Effector memory CD8-positive, alpha-beta T cell (primary cell): ENCODE measurements at regions not wholly inside any gene's neighbourhood (a gene's known extent, or its start where the extent isn't known, plus 50 kb on each side); places are given as distances from the start of the nearest gene placed in this dataset.
A peak's percentile ranks its signal among the peaks of the same experiment; 100 is the strongest.

Experiments used
- ATAC-seq: fragments of 150-1000 bp; cut with Tn5 transposase; replicated peaks from 2 replicates; pipeline ENCODE4 v1.10.0; 2021; ENCODE audit warnings: mild to moderate bottlenecking, moderate library complexity
- DNase-seq, 3 experiments: peaks; one replicate each; pipeline ENCODE4 v3.0.0; 2021
- H3K27ac Mint-ChIP-seq, 2 donors: one replicate each; pipeline ENCODE4 v1.8.0; 2022; ENCODE audit warnings: mild to moderate bottlenecking in 2 of 2, mixed read lengths in 2 of 2, moderate library complexity in 2 of 2
- H3K27me3 Mint-ChIP-seq, 2 donors: one replicate each; pipeline ENCODE4 v1.8.0; 2022; ENCODE audit warnings: mixed read lengths in 2 of 2
- H3K36me3 Mint-ChIP-seq: one replicate; pipeline ENCODE4 v1.8.0; 2022; ENCODE audit warnings: mild to moderate bottlenecking, moderate library complexity, mixed read lengths; ENCODE audit not compliant: insufficient read depth
- H3K4me1 Mint-ChIP-seq, 2 donors: one replicate each; pipeline ENCODE4 v1.8.0; 2022; ENCODE audit warnings: low read depth in 2 of 2, mixed read lengths in 2 of 2
- H3K4me3 Mint-ChIP-seq, 2 donors: one replicate each; pipeline ENCODE4 v1.8.0; 2022; ENCODE audit warnings: mild to moderate bottlenecking in 2 of 2, mixed read lengths in 2 of 2, moderate library complexity in 2 of 2
- H3K9me3 Mint-ChIP-seq, 2 donors: one replicate each; pipeline ENCODE4 v1.8.0; 2022; ENCODE audit warnings: mixed read lengths in 2 of 2

GRCh38 chr3:141669434-141669833, 68.7 kb upstream of the RNF7 start:
- H3K9me3 Mint-ChIP-seq = peaks cover 7 to 11% of the 10 kb centered on the region in 2 donors
- peaks cover 3% of the 10 kb centered on the region for H3K36me3 Mint-ChIP-seq

GRCh38 chr3:141677701-141678100, 60.4 kb upstream of the RNF7 start:
- no peak overlapping the region for H3K27ac Mint-ChIP-seq
- ATAC-seq (no peak), DNase-seq (no peak)
- H3K4me1 Mint-ChIP-seq = peaks cover 12 to 13% of the 10 kb centered on the region in 2 donors
- no peak overlapping the region for H3K4me3 Mint-ChIP-seq
- H3K9me3 Mint-ChIP-seq = no peaks in the 10 kb centered on the region
- no peaks in the 10 kb centered on the region for H3K36me3 Mint-ChIP-seq
- H3K27me3 Mint-ChIP-seq = peaks cover 14 to 19% of the 10 kb centered on the region in 2 donors

More at GRCh38 chr3:141669434-141669833, 68.7 kb upstream of the RNF7 start:
- Mint-ChIP-seq H3K27me3 (peaks cover 43 to 54% of the 10 kb centered on the region in 2 donors), H3K4me3 (no peak overlapping the region), H3K4me1 (no peaks in the 10 kb centered on the region), H3K27ac (no peak overlapping the region)
- ATAC-seq = no peak
- no peak for DNase-seq

DNA sequence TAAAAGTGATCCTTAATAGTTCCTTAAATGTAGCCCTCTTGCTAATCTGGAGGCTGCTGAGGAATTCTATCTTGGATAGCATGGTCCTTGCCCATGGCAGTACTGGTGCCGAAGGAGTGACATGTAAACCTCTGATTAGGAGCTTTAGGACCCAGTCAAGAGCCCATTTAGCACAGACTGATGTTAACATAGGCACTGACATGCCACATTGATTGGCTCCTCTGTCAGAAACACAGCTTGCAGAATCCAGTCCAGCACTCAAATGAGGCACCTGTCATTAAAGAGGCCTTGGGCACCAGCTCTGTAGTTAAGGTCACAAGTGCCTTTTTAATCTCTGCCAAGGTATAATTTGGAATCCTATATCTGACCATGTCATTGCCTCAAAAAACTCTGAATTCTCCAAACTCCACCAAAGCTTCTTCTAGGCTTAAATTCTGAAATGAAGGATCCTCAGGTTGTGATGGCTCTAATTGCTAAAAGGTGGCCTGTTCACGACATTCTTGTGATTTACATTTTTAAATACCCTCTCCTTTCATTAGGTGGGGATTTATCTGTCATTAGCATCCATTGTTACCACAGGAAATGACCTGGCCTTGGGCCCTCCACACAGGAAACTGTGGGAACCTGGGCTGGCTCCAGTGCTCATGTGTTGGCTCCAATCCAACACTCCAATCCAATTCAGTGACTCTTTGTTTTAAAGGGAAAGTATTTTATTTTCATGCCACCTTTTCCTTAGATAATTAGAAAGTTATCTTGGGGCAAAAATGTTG, 57.3 kb upstream of the RNF7 start:
- H3K4me1 Mint-ChIP-seq = peaks cover 13 to 14% of the 10 kb centered on the region in 2 donors
- no peak for DNase-seq
- no peaks in the 10 kb centered on the region for H3K9me3 Mint-ChIP-seq
- peak; percentile 27 for ATAC-seq
- H3K36me3 Mint-ChIP-seq = no peaks in the 10 kb centered on the region
- no peak overlapping the region for H3K4me3 Mint-ChIP-seq
- no peaks in the 10 kb centered on the region for H3K27me3 Mint-ChIP-seq
- no peak overlapping the region for H3K27ac Mint-ChIP-seq

- Mint-ChIP-seq H3K4me1 (peaks cover 18 to 20% of the 10 kb centered on the region in 2 donors), H3K9me3 (no peaks in the 10 kb centered on the region), H3K27ac (peak overlapping the region in 1 of 2 donors; percentile 79), H3K36me3 (no peaks in the 10 kb centered on the region), H3K27me3 (no peaks in the 10 kb centered on the region), H3K4me3 (no peak overlapping the region)
- DNase-seq (no peak), ATAC-seq (no peak)
These were observed 56.7 kb upstream of the RNF7 start for GRCh38 chr3:141681390-141681780.

- no peaks in the 10 kb centered on the region for H3K36me3 Mint-ChIP-seq
- H3K27ac Mint-ChIP-seq = peak overlapping the region in 1 of 2 donors; percentile 79
- no peaks in the 10 kb centered on the region for H3K27me3 Mint-ChIP-seq
- no peaks in the 10 kb centered on the region for H3K9me3 Mint-ChIP-seq
- no peak for ATAC-seq
- H3K4me3 Mint-ChIP-seq = no peak overlapping the region
- no peak for DNase-seq
- H3K4me1 Mint-ChIP-seq = peaks cover 24 to 25% of the 10 kb centered on the region in 2 donors
These were observed 56.1 kb upstream of the RNF7 start for GRCh38 chr3:141682007-141682406.

DNA sequence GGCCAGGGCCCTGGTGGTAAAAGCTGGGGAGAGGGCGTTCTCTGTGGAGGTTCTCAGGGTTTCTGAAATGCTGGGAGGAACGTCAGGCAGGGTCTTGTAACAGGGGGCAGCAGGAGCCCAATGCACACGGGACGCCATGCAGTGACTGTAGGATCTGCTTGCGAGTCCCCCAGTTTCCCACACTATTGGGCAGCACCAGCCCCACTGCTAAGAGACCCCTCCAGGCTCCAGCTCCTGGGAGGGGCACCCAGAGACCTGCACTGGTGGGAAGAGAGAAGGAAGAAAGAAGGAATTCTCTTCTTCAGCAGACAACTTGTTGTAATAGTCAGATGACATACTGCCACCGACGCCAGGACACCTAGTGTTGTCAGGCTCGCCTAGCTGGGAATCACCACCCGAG, 55.2 kb upstream of the RNF7 start:
- no peak overlapping the region for H3K4me3 Mint-ChIP-seq
- H3K4me1 Mint-ChIP-seq = peaks cover 25 to 26% of the 10 kb centered on the region in 2 donors
- no peaks in the 10 kb centered on the region for H3K9me3 Mint-ChIP-seq
- no peak for ATAC-seq
- no peaks in the 10 kb centered on the region for H3K27me3 Mint-ChIP-seq
- no peak overlapping the region for H3K27ac Mint-ChIP-seq
- DNase-seq = no peak
- H3K36me3 Mint-ChIP-seq = no peaks in the 10 kb centered on the region

- H3K4me1 Mint-ChIP-seq = peaks cover 25 to 26% of the 10 kb centered on the region in 2 donors
- no peaks in the 10 kb centered on the region for H3K36me3 Mint-ChIP-seq
- no peak overlapping the region for H3K4me3 Mint-ChIP-seq
- DNase-seq = no peak
- H3K9me3 Mint-ChIP-seq = no peaks in the 10 kb centered on the region
- ATAC-seq = no peak
- H3K27ac Mint-ChIP-seq = no peak overlapping the region
- no peaks in the 10 kb centered on the region for H3K27me3 Mint-ChIP-seq
These were observed 53.3 kb upstream of the RNF7 start for GRCh38 chr3:141684758-141685157.

DNA sequence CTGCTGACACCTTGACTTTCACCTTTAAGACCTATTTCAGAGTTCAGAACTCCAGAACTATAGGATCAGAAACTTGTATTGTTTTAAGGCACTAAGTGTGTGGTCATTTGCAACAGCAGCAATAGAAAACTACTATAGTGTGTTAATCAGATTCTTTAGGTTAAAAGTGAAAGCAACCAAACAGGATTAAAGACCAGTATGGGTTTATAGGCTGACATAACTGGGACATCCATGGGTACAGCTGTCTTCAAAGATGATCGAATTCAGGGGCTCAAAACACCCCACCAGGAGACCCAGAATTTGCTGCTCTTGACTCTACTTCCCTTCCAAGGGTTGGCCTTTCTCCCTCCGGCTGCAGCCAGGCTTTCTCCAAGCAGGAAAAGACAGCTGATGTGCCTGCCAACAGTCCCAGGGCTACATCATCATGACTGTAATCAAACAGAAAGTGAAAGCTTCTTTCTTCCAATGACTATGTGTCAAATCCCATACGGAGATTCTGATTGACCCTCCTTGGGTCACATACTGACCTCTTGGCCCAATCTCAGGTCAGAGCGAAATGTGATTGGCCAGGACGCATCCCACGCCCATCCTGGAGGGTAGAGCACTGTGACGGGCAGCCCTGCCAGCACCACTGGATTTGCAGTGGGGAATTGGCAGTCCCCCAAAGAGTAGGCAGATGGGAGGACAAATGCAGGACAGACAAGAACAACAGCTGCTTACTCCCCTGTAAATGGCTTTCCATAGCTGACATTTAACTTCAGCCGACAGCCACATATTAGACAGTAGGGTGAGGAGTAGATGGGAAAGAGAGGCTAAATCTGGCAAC, 51.4 kb upstream of the RNF7 start:
- no peaks in the 10 kb centered on the region for H3K36me3 Mint-ChIP-seq
- ATAC-seq (peak; percentile 44), DNase-seq (peak in 1 of 3 experiments; percentile 5)
- peak overlapping the region; percentile 85 to 87 for H3K4me3 Mint-ChIP-seq
- no peaks in the 10 kb centered on the region for H3K9me3 Mint-ChIP-seq
- peaks cover 16 to 19% of the 10 kb centered on the region in 2 donors for H3K4me1 Mint-ChIP-seq
- H3K27me3 Mint-ChIP-seq = no peaks in the 10 kb centered on the region
- peak overlapping the region; percentile 91 to 94 for H3K27ac Mint-ChIP-seq
